Spleen (tissue), 11 donors: ENCODE measurements at regions not wholly inside any gene's neighbourhood (a gene's known extent, or its start where the extent isn't known, plus 50 kb on each side); places are given as distances from the start of the nearest gene placed in this dataset.

Experiments
- DNase-seq: peaks from one replicate; pipeline ENCODE4 v3.0.0-alpha.2; 2020
- H3K27ac ChIP-seq, 8 donors: fragments of 200-600 bp; sonication (generic) in 7 of 8; 1 replicate in 4 of 8; 2 replicates in 4 of 8; pipeline versions ENCODE4 v1.5.0 to v1.8.0; 2016 to 2021; ENCODE audit warnings: inconsistent platforms in 4 of 8, mild to moderate bottlenecking in 4 of 8, moderate library complexity in 1 of 8
- H3K27me3 ChIP-seq, 7 donors: fragments of 200-600 bp; sonication (generic) in 6 of 7; replicated peaks in 1 of 7; 1 replicate in 4 of 7; 2 replicates in 3 of 7; pipeline versions ENCODE4 v1.5.0 to v1.8.0; 2016 to 2021; ENCODE audit warnings: inconsistent platforms in 3 of 7, mild to moderate bottlenecking in 1 of 7
- H3K36me3 ChIP-seq, 6 donors: fragments of 200-600 bp; sonication (generic) in 5 of 6; 1 replicate in 4 of 6; 2 replicates in 2 of 6; pipeline versions ENCODE4 v1.5.0 to v1.8.0; 2016 to 2021; ENCODE audit warnings: inconsistent platforms in 2 of 6
- H3K4me1 ChIP-seq, 6 donors: fragments of 200-600 bp; sonication (generic) in 5 of 6; 1 replicate in 3 of 6; 2 replicates in 3 of 6; pipeline versions ENCODE4 v1.5.0 to v1.8.0; 2016 to 2021; ENCODE audit warnings: inconsistent platforms in 3 of 6
- H3K4me3 ChIP-seq, 8 donors: fragments of 200-600 bp; sonication (generic) in 7 of 8; 1 replicate in 4 of 8; 2 replicates in 4 of 8; pipeline versions ENCODE4 v1.5.0 to v1.8.0; 2016 to 2021; ENCODE audit warnings: inconsistent platforms in 4 of 8, mild to moderate bottlenecking in 4 of 8, moderate library complexity in 2 of 8
- H3K9me3 ChIP-seq, 8 donors: fragments of 200-600 bp; sonication (generic) in 7 of 8; 1 replicate in 4 of 8; 2 replicates in 4 of 8; pipeline versions ENCODE4 v1.5.0 to v1.8.0; 2016 to 2021; ENCODE audit warnings: inconsistent platforms in 4 of 8
- CTCF ChIP-seq, 11 experiments: fragments of 200-600 bp in 7 of 11; fragments of 450-650 bp in 4 of 11; sonication (generic) in 4 of 11; IDR thresholded peaks in 8 of 11; conservative IDR thresholded peaks in 3 of 11; 1 replicate in 7 of 11; 2 replicates in 4 of 11; pipeline versions ENCODE4 v1.4.0 to v1.8.0; 2016 to 2021; ENCODE audit warnings: antibody characterized with exemption in 11 of 11, inconsistent platforms in 4 of 11, mild to moderate bottlenecking in 1 of 11
- POLR2A ChIP-seq, 3 donors: fragments of 450-650 bp; IDR thresholded peaks; one replicate each; pipeline ENCODE4 v1.5.1; 2017; ENCODE audit warnings: antibody characterized with exemption in 3 of 3, mild to moderate bottlenecking in 1 of 3
- POLR2AphosphoS5 ChIP-seq, 3 donors: sonication (generic); formaldehyde crosslinking; IDR thresholded peaks; one replicate each; pipeline ENCODE4 v1.5.1; 2017; ENCODE audit warnings: antibody characterized with exemption in 3 of 3
- WGBS, 5 donors: extraction: QIAGEN DNeasy Blood & Tissue Kit in 3 of 5; methylation state at CpG; one replicate each; pipeline versions ENCODE4 v1.1.5 to v1.1.7; 2013 to 2018; 5-methylcytosine and 5-hydroxymethylcytosine counted together
- intact Hi-C: fragments of 100-400 bp; cut with DNase I; formaldehyde crosslinking; loops from one replicate; pipeline ENCODE4 v1.15.0; 2023; ENCODE audit warnings: low total_unique reads
- donor health status: healthy with polysubstance abuse.
- donor health status: DM: no; HTN: no; CAD: no; lungs with moderate emphysema.
- donor health status: DM: no; HTN: no; CAD: no.
- donor health status: Bipolar disorder and iron deficiency.
- donor health status: healthy.
- donor health status: DM: no; HTN: no; CAD: no.
- donor health status: DM: yes; HTN: yes; CAD: no.

DNA sequence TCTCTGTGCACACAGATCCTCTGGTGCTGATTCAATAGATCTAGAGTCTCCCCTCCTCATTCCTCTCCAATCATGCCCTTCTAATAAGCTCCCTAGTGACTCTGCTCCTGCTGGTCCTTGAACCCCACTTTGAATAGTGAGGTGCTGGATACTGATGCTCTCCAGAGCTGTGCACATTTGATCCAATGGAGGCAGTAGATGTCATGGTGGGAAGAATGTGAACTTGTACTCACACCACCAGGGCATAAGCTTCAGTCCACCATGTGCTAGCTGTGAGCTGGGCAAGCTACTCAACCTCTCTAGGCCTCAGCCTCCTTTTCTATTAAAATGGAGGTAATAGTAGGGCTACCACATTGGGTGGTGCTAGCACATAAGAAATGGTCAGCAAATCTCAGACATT, 241.1 kb downstream of the SPATA18 start:
- Histone ChIP-seq H3K36me3 (no peaks in the 10 kb centered on the region), H3K27me3 (no peaks in the 10 kb centered on the region), H3K4me3 (no peak overlapping the region), H3K4me1 (no peaks in the 10 kb centered on the region), H3K9me3 (no peaks in the 10 kb centered on the region), H3K27ac (no peak overlapping the region)
- intact Hi-C loops = no loop called here
- no peak for DNase-seq
- no peak for TF ChIP-seq POLR2AphosphoS5 (IDR thresholded peaks at IDR 0.05)
- TF ChIP-seq POLR2A (IDR thresholded peaks at IDR 0.05) = no peak
- no peak for TF ChIP-seq CTCF (IDR thresholded peaks at IDR 0.05 in 8 of 11, conservative IDR thresholded peaks at IDR 0.05 in 3 of 11)

DNA sequence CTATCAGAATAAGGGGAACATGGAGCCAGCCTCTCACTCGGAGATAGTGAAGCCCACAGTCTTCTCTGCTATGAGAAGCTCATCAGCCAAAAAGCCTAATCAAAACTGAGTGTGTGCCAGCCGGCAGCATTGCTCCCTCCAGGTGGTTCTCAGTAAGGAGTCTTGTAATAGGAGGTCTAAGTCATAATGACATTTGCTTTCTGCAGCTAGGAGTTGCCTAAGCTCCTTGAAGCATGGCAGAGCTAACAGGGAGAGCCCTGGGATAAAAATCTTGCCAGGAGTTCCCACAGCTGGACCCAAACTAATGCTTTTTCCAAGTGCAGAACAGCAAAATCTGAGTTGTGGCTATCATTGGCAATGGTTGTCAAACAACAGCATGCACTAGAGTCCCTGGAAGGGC, 245.2 kb downstream of the SPATA18 start:
- H3K36me3 ChIP-seq = no peaks in the 10 kb centered on the region
- H3K4me3 ChIP-seq = no peak overlapping the region
- H3K27me3 ChIP-seq = no peaks in the 10 kb centered on the region
- H3K4me1 ChIP-seq = no peaks in the 10 kb centered on the region
- no peak for DNase-seq
- intact Hi-C loops = no loop called here
- TF ChIP-seq POLR2A (IDR thresholded peaks at IDR 0.05) (no peak), CTCF (IDR thresholded peaks at IDR 0.05 in 8 of 11, conservative IDR thresholded peaks at IDR 0.05 in 3 of 11) (no peak), POLR2AphosphoS5 (IDR thresholded peaks at IDR 0.05) (no peak)
- WGBS, 5 donors = 65 to 87% (median 83%) methylated on average over 2 of the region's 2 CpGs
- H3K27ac ChIP-seq = no peak overlapping the region
- H3K9me3 ChIP-seq = no peaks in the 10 kb centered on the region

DNA sequence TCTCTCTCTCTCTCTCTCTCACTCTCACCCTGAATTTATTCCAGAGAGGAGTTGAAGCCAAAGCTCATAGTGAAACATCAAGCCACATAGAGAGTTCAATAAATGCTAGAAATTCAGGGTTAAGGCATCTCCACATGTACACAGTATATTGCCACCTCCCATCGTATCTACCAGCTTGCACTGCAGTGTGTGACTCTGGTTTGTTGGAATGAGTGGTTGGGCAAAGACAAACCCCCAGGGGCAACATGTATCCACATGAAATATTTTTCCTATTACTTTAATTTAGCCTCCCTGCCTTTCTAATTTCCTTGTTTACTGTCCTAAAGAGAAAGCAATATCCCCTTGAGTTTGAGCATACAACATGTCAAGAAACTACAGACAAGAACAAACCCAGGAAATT, 247.3 kb downstream of the SPATA18 start:
- no peak overlapping the region for H3K27ac ChIP-seq
- no peak for TF ChIP-seq POLR2AphosphoS5 (IDR thresholded peaks at IDR 0.05)
- H3K4me3 ChIP-seq = no peak overlapping the region
- no peaks in the 10 kb centered on the region for H3K4me1 ChIP-seq
- no peaks in the 10 kb centered on the region for H3K27me3 ChIP-seq
- WGBS, 5 donors = 0 to 45% (median 17%) methylated on average over 1 of the region's 1 CpG
- no peaks in the 10 kb centered on the region for H3K36me3 ChIP-seq
- DNase-seq = no peak
- intact Hi-C loops = no loop called here
- H3K9me3 ChIP-seq = peaks cover 0 to 9% (median 0%) of the 10 kb centered on the region in 8 donors

DNA sequence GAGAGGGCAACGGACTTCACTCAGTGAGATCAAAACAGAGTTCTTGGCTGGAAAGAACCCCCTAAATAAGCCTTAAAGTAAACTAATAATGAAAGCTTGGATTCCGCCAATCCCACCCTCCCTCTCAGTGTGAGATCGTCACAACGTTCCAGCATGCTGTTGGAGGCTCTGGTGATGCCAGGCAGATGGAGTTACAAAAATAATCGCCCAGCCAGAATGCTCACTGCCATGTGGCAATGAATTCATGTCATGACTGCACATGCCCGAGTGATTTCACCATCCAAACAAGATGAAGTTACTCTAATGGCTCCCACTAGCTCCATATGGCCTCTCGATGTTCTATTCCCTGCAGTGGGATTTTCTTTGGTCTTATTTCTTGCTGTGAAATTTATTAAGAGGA, 248.0 kb downstream of the SPATA18 start:
- Histone ChIP-seq H3K27ac (no peak overlapping the region), H3K4me3 (no peak overlapping the region), H3K27me3 (no peaks in the 10 kb centered on the region), H3K9me3 (peaks cover 0 to 9% (median 0%) of the 10 kb centered on the region in 8 donors), H3K36me3 (no peaks in the 10 kb centered on the region), H3K4me1 (no peaks in the 10 kb centered on the region)
- no peak for DNase-seq
- intact Hi-C loops = no loop called here
- WGBS, 5 donors = 71 to 85% (median 81%) methylated on average over 7 of the region's 7 CpGs
- TF ChIP-seq CTCF (IDR thresholded peaks at IDR 0.05 in 8 of 11, conservative IDR thresholded peaks at IDR 0.05 in 3 of 11) (no peak), POLR2A (IDR thresholded peaks at IDR 0.05) (no peak), POLR2AphosphoS5 (IDR thresholded peaks at IDR 0.05) (no peak)

GRCh38 chr4:52311464-52312125, 260.5 kb downstream of the SPATA18 start:
- DNase-seq = no peak
- H3K4me3 ChIP-seq = no peak overlapping the region
- peaks cover 0 to 4% (median 0%) of the 10 kb centered on the region in 8 donors for H3K9me3 ChIP-seq
- no peaks in the 10 kb centered on the region for H3K36me3 ChIP-seq
- H3K27me3 ChIP-seq = peaks cover 0 to 8% (median 0%) of the 10 kb centered on the region in 7 donors
- intact Hi-C loops = no loop called here
- no peak for TF ChIP-seq POLR2A (IDR thresholded peaks at IDR 0.05)
- TF ChIP-seq CTCF (IDR thresholded peaks at IDR 0.05 in 8 of 11, conservative IDR thresholded peaks at IDR 0.05 in 3 of 11) = no peak
- TF ChIP-seq POLR2AphosphoS5 (IDR thresholded peaks at IDR 0.05) = no peak
- no peak overlapping the region for H3K27ac ChIP-seq
- H3K4me1 ChIP-seq = no peaks in the 10 kb centered on the region
- 81 to 91% (median 85%) methylated on average over 2 of the region's 2 CpGs for WGBS, 5 donors
